ENCODE measurements at regions not wholly inside any gene's neighbourhood (a gene's known extent, or its start where the extent isn't known, plus 50 kb on each side); places are given as distances from the start of the nearest gene placed in this dataset.
"Not testable (repeated sequence)": the region's sequence is repeated elsewhere in the genome, so short reads cannot be mapped to it uniquely, and the experiment has no call there.

- no peak for DNase-seq (ENCODE audit: low read depth in 2 of 2)
Observed at GRCh38 chr3:177894081-177894728, 642.0 kb upstream of the KCNMB2 start.

GRCh38 chr3:177898185-177898584 is 638.1 kb upstream of the KCNMB2 start:
- no peak for DNase-seq (ENCODE audit: low read depth in 2 of 2)

GRCh38 chr3:177899275-177900067 is 636.8 kb upstream of the KCNMB2 start:
- no peak for DNase-seq (ENCODE audit: low read depth in 2 of 2)

GRCh38 chr3:177902876-177903275 is 633.4 kb upstream of the KCNMB2 start:
- no peak for DNase-seq (ENCODE audit: low read depth in 2 of 2)

- DNase-seq (ENCODE audit: low read depth in 2 of 2) = no peak
Observed at GRCh38 chr3:177904621-177905020, 631.6 kb upstream of the KCNMB2 start.

- no peak for DNase-seq (ENCODE audit: low read depth in 2 of 2)
Observed at GRCh38 chr3:177905173-177906125, 630.8 kb upstream of the KCNMB2 start.

- no peak for DNase-seq (ENCODE audit: low read depth in 2 of 2)
Observed at GRCh38 chr3:177906126-177906511, 630.1 kb upstream of the KCNMB2 start.

GRCh38 chr3:177906578-177907229 is 629.5 kb upstream of the KCNMB2 start:
- DNase-seq (ENCODE audit: low read depth in 2 of 2) = no peak

- not testable (repeated sequence) for DNase-seq (ENCODE audit: low read depth in 2 of 2)
Observed at GRCh38 chr3:177909530-177909929, 626.7 kb upstream of the KCNMB2 start.

GRCh38 chr3:177914224-177914623 is 622.0 kb upstream of the KCNMB2 start:
- no peak for DNase-seq (ENCODE audit: low read depth in 2 of 2)

GRCh38 chr3:177916461-177916860 is 619.8 kb upstream of the KCNMB2 start:
- DNase-seq (ENCODE audit: low read depth in 2 of 2) = no peak

- DNase-seq (ENCODE audit: low read depth in 2 of 2) = no peak
Observed at GRCh38 chr3:177917234-177917861, 618.9 kb upstream of the KCNMB2 start.

- no peak for DNase-seq (ENCODE audit: low read depth in 2 of 2)
Observed at GRCh38 chr3:177921153-177921552, 615.1 kb upstream of the KCNMB2 start.

GRCh38 chr3:177924261-177924660 is 612.0 kb upstream of the KCNMB2 start:
- DNase-seq (ENCODE audit: low read depth in 2 of 2) = no peak

GRCh38 chr3:177928172-177928873 is 607.9 kb upstream of the KCNMB2 start:
- DNase-seq (ENCODE audit: low read depth in 2 of 2) = no peak

- DNase-seq (ENCODE audit: low read depth in 2 of 2) = no peak
Observed at GRCh38 chr3:177929310-177929709, 606.9 kb upstream of the KCNMB2 start.

- DNase-seq (ENCODE audit: low read depth in 2 of 2) = no peak
Observed at GRCh38 chr3:177930771-177931170, 605.5 kb upstream of the KCNMB2 start.

GRCh38 chr3:177931346-177931745 is 604.9 kb upstream of the KCNMB2 start:
- no peak for DNase-seq (ENCODE audit: low read depth in 2 of 2)

GRCh38 chr3:177932346-177932745 is 603.9 kb upstream of the KCNMB2 start:
- DNase-seq (ENCODE audit: low read depth in 2 of 2) = no peak

Data from stimulated activated CD8-positive, alpha-beta memory T cell treated with anti-CD3 and anti-CD28 coated beads, Interleukin-15, amount 100 ng/mL, for 4 hours (primary cell).